GM21423 (cell line): ENCODE measurements at regions not wholly inside any gene's neighbourhood (a gene's known extent, or its start where the extent isn't known, plus 50 kb on each side); places are given as distances from the start of the nearest gene placed in this dataset.
"Not testable (repeated sequence)": the region's sequence is repeated elsewhere in the genome, so short reads cannot be mapped to it uniquely, and the experiment has no call there.

Experiments used
- ATAC-seq: cut with Tn5 transposase; IDR thresholded peaks from one replicate; pipeline ENCODE4 v1.9.1; 2021; ENCODE audit warnings: mild to moderate bottlenecking, moderate library complexity; ENCODE audit not compliant: unreplicated experiment

- ATAC-seq: peak; percentile 35
Observed at GRCh38 chr4:184282251-184282713, 64.6 kb upstream of the ENPP6 start.

GRCh38 chr4:184281231-184282139 is 63.8 kb upstream of the ENPP6 start:
- peak; percentile 27 for ATAC-seq

GRCh38 chr4:184280591-184281071 is 63.0 kb upstream of the ENPP6 start:
- peak; percentile 22 for ATAC-seq

- no peak for ATAC-seq
Observed at GRCh38 chr4:184280137-184280536, 62.5 kb upstream of the ENPP6 start.

GRCh38 chr4:184279496-184280061 is 61.9 kb upstream of the ENPP6 start:
- ATAC-seq: no peak

GRCh38 chr4:184277769-184278168 is 60.1 kb upstream of the ENPP6 start:
- not testable (repeated sequence) for ATAC-seq

- ATAC-seq: not testable (repeated sequence)
Observed at GRCh38 chr4:184277010-184277409, 59.3 kb upstream of the ENPP6 start.

GRCh38 chr4:184276346-184276745 is 58.7 kb upstream of the ENPP6 start:
- ATAC-seq: not testable (repeated sequence)

- no peak for ATAC-seq
Observed at GRCh38 chr4:184275766-184276165, 58.1 kb upstream of the ENPP6 start.

- no peak for ATAC-seq
Observed at GRCh38 chr4:184274286-184274951, 56.7 kb upstream of the ENPP6 start.

- no peak for ATAC-seq
Observed at GRCh38 chr4:184273166-184274147, 55.8 kb upstream of the ENPP6 start.

- no peak for ATAC-seq
Observed at GRCh38 chr4:184270808-184271413, 53.2 kb upstream of the ENPP6 start.

- ATAC-seq: no peak
Observed at GRCh38 chr4:184269879-184270430, 52.3 kb upstream of the ENPP6 start.

GRCh38 chr4:184268584-184269160 is 51.0 kb upstream of the ENPP6 start:
- ATAC-seq: no peak

GRCh38 chr4:184267673-184268583 is 50.3 kb upstream of the ENPP6 start:
- ATAC-seq: peak; percentile 81
